Gastroesophageal sphincter (tissue), 3 donors: ENCODE measurements at regions not wholly inside any gene's neighbourhood (a gene's known extent, or its start where the extent isn't known, plus 50 kb on each side); places are given as distances from the start of the nearest gene placed in this dataset.

Source experiments
- CTCF ChIP-seq, 4 experiments: fragments of 200-600 bp in 2 of 4; fragments of 450-650 bp in 2 of 4; sonication (generic) in 1 of 4; IDR thresholded peaks; one replicate each; pipeline ENCODE4 v1.5.1; 2017 to 2019; ENCODE audit warnings: antibody characterized with exemption in 4 of 4, mild to moderate bottlenecking in 2 of 4, moderate library complexity in 2 of 4
- POLR2A ChIP-seq, 2 donors: fragments of 450-650 bp; IDR thresholded peaks; one replicate each; pipeline ENCODE4 v1.6.1; 2017; ENCODE audit warnings: antibody characterized with exemption in 2 of 2, mild to moderate bottlenecking in 2 of 2, moderate library complexity in 1 of 2

GRCh38 chr10:8615118-8615517 is 560.6 kb downstream of the GATA3 start:
- TF ChIP-seq CTCF (IDR thresholded peaks at IDR 0.05): no peak
- TF ChIP-seq POLR2A (IDR thresholded peaks at IDR 0.05): no peak
